ENCODE measurements at regions not wholly inside any gene's neighbourhood (a gene's known extent, or its start where the extent isn't known, plus 50 kb on each side); places are given as distances from the start of the nearest gene placed in this dataset.

DNA sequence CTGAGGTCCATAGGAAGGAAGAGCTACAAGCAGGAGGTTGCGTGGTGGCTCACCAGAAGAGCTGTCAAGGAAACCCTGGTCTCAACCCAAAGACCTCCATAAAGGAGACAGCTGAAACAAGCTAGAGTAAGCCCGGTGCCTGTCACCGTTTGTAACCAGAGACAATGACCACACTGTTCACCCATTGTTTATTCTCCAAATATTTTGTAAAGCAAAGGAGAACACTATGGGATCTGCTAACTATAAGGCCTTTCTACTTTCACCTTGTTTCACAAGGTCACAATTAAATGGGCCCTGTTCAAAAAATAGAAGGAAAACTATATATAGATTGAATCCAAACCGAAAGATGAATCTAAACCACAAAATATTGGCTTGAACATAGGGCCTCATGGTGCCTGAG lies 128.9 kb upstream of the TPRG1 start:
- DNase-seq (ENCODE audit: low read depth in 2 of 2), result no peak

DNA sequence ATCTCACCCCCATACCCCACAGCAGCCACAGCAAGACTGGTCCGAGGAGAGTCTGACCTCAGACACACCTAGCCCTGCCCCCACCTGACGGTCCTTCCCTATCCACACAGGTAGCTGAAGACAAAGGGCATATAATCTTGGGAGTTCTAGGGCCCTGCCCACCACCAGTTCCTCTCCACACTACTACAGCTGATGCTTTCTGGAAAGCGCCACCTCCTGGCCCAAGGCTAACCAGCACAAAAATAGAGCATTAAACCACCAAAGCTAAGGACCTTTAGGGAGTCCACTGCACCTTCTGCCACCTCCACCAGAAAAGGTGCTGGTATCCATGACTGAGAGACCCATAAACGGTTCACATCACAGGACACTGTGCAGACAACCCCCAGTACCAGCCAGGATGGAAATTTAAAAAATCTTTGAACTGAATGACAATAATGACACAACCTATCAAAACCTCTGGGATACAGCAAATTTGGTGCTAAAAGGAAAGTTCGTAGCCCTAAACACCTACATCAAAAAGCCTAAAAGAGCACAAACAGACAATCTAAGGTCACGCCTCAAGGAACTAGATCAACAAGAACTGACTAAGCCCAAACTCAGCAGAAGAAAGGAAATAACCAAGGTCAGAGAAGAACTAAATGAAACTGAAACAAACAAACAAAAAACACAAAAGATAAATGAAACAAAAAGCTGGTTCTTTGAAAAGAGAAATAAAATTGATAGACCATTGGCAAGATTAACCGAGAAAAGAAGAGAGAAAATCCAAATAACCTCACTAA lies 122.1 kb upstream of the TPRG1 start:
- no peak for DNase-seq (ENCODE audit: low read depth in 2 of 2)

DNA sequence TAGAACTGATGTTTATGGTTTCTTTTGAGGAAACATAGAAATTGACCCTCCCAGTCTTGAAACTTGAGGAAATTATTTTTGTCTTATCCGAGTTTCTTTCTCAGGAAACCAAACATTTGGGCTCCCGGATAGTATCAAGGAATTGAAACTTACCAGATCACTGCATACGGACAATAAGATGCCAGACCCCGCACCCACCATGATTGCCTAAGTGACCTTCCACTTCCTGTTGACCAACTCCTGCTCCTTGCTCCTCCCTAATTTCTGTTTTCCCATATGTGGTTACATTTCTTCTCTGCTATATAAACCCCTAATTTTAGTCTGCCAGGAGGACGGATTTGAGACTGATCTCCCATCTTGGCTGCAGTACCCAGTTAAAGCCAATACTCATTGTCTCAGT lies 118.4 kb upstream of the TPRG1 start:
- DNase-seq (ENCODE audit: low read depth in 2 of 2), result no peak

DNA sequence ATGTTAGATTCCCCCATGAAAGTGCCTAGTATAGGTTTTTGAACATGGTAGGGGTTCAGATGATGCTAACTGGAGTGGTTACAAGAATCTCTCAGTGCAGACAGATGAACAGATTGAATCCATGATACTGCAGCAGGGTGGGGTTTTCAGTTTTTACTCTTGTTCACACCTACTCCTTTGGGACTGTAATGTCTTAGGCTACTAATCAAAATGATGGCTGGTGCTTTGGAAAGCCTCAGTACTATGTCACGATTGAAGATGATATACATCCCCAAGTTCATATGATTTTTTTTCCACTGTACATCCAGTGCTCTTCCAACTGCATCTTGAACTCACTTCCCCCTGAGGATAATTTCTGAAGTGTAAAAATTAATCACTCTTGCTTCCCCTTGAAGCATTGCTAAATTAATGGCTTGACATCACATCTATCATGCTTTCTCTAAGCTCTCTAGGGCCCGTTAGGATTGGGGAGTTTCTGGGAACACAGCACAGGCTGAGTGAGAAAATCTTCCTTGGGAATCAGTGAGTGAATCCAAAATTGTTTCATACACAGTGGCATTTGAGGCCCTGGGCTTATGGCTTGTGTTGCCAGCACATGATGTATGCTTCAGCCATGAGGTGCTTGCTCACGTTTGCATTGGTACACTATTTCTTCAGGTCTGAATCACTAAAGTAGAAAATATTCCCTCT lies 115.0 kb upstream of the TPRG1 start:
- DNase-seq (ENCODE audit: low read depth in 2 of 2), result no peak

DNA sequence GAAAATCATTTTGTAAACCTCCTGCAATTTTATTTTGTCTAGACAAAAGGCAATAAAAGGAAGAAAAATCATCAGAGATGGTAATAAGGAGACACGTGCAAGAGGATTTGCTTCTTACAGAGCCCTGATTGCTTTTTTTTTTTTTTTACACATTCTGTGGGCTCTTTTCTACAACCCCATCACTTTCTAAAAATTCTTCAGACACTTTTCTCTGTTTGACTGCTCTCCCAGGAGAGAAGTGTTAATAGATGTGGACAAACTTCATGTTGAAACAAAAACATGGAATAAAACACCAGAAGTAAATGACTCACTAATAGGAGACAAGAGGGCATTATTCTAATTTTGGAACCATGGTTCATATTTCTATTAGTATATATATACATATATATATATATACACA lies 114.4 kb upstream of the TPRG1 start:
- DNase-seq (ENCODE audit: low read depth in 2 of 2), result no peak

DNA sequence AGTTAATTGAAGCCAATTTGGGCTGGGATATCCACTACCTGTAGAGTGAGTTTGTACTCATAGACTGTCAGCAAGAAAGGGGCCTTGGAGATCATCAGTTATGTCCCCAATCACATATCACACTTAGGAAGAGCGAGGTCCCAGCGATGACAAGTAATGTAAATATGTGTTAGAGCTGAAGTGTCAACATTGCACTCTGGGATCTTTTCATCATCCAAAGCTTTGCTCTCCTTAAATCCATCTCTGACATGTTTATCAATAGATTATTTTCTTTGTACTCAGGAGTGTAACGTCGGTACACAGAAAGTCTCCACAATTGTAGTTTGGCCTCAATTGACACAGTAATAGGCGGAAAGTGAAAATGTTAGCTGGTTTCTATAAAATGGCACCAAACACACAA lies 113.7 kb upstream of the TPRG1 start:
- DNase-seq (ENCODE audit: low read depth in 2 of 2), result no peak

DNA sequence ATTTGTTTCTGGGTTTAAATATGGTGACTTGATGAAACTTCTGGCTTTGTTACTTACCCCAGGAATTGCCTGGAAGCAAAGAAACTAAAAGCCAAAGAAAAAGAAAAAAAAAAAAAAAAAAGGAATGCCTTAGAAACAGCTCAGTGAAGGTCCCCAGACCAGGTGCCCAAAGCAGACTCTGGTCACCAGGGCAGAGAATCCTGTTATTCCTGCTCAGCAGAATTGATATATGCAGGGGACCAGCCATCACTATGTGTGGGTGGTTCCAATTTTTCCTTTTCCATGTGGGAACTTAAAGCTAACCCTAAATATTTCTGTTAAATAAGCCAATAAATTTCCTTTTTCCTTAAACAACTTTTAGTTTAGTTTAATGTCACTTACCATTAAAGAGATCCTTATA lies 100.8 kb upstream of the TPRG1 start:
- DNase-seq (ENCODE audit: low read depth in 2 of 2), result no peak

DNA sequence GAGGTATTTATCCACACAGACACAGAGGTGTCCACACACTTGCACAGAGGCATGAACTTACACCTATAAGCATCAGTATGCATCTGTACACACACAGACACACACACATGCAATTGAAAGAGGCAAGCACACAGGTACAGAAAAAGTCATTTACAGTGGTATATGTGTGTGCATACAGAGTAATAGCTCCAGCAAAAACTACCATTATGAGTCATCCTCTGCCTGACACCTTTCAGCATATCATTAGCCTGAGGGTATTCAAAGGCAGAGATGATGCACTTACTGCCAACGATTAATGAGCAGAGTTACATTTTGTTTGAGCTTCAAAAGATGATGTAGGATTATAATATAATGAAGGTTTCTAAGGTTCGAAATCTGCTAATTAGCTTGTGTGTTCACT lies 100.3 kb upstream of the TPRG1 start:
- DNase-seq (ENCODE audit: low read depth in 2 of 2), result no peak

DNA sequence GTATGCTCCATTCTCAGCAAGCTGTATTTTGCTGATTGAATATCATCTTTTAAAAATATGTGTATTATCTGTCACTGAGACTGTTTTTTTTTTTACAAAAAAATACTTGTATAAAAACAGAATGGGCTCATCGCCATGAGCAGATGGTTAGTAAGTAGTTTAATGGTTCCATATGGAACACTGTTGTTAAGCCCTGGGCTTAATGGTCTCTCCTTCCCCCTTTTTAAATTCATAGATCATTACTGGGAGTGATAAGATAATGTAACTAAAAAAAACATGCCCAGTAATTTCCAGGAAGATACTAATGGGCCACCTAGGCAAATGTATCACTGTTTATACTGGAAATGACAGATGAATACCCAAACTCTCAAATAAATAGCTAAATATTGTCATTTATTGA lies 95.3 kb upstream of the TPRG1 start:
- no peak for DNase-seq (ENCODE audit: low read depth in 2 of 2)

DNA sequence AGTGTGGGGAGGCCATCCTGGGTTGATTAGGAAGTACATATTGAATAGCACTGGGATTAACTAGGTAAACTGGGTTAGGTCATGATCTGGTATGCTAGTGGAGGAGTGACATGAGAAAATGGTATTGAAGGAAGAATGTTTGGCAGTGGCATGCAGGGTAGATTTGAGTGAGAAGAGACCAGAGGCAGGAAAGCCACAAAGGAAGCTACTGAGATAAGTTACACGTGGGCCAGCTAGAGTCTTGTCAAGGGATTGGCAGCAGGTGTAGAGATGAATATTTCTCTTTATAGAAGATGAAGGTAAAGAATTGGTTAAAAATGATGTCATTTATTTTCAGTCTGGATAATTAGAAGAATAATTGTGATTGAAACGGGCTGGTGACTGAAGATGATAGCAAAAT lies 91.0 kb upstream of the TPRG1 start:
- no peak for DNase-seq (ENCODE audit: low read depth in 2 of 2)

DNA sequence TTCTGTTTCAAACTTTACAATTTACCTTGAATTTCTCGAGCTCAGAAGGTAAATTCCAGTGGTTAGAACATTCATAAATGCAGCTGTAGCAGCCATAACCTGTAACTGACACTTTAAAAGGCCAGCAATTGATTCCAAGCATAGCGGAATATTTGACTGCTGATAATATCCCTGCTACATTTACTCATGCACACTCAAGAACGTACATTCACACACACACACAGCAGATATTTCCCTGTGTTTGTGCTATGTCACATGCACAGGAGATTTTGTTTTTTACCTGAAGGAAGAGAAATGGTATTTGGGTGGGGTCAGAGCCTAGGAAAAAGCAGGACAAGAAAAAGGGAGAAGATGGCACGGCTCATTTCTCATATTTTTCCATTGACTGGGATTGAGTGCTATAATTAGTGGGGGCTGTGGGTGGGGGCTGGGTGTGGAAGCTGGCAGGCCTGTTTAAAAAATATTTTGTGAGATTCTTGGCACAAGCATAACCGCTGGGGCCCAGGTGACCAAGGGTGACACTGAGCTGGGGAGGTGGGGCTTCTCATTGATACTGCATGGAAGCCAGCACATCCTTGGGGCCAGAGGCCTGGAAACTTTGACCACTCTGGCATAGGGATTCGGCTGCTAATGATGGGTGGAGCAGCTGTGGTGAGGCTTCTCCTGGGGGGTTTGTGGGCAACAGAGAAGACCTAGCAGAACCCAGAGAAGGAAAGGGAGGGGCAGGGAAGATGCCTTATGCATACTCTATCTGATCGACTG lies 88.9 kb upstream of the TPRG1 start:
- DNase-seq (ENCODE audit: low read depth in 2 of 2), result no peak

DNA sequence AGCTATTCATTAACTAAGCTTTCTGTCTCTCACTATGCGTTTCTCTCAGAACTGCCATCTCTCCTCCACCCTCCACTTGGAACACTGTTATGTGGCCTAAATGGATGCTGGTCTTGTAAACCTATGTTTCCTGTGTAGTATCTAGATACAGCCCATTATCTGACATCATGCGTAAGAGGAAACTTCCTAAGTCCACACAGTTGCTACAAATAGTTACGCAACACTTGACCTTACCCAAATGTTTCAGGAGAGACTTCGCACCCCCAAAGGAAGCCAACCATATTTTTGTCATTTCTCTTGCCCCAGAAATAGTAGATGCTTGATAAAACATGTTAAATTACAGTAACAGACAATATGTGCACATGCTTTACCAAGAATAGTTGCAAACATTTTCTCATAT lies 87.2 kb upstream of the TPRG1 start:
- no peak for DNase-seq (ENCODE audit: low read depth in 2 of 2)

DNA sequence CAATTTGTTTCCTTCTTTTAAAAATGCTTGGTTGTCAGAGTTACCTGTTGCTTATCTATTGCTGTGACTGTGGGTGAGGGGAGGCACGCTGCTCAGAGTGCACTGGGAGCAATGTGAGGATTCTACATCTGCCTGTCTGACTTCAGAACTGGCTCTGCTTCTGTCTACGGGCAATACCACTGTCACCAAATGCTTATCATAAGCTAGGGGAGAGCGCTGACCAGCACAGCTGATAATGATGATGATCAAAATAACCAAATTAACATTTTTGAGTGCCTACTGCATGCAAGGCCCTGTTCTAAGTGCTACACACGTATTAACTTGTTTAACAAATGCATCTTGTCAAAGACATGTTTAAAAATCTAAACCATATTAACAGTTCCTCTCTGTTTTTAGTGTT lies 79.2 kb upstream of the TPRG1 start:
- no peak for DNase-seq (ENCODE audit: low read depth in 2 of 2)

DNA sequence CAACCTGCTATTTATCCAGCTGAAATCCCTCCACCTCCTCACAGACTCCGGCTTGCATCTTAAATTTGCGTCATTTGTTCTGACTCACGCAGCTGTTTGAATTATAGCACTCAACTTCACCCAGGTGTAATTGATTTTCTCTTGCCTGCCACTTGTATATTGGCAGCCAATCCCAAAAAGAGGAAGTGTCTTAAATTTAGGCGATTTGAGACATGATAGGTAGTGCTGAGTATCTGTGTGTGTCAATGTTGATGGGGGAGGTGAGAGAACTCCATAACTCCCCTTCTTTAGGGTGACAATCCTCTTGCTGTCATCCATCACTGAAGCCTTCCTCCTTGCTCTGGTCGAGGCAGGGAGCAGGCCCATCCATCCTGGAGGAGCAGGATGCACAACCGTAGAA lies 77.2 kb upstream of the TPRG1 start:
- no peak for DNase-seq (ENCODE audit: low read depth in 2 of 2)

DNA sequence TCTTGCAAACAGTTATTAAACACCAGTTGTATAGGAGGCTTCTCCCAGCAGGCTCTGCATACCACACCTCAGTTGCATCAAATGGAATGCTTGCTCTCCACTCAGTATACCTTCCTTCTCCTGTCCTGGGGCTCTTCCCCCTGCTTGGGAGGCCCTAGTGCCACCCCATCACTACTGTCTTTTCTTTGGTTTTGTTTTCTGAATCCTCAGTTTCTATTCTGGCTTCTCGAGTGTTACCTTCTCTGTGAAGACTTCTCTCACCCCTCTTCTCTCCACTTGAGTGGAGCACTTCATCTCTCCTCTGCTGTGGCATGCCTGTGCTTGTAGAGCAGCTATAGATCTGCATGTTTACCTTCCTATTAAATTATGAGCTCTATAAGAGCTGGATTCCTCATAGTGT lies 75.7 kb upstream of the TPRG1 start:
- DNase-seq (ENCODE audit: low read depth in 2 of 2), result no peak

DNA sequence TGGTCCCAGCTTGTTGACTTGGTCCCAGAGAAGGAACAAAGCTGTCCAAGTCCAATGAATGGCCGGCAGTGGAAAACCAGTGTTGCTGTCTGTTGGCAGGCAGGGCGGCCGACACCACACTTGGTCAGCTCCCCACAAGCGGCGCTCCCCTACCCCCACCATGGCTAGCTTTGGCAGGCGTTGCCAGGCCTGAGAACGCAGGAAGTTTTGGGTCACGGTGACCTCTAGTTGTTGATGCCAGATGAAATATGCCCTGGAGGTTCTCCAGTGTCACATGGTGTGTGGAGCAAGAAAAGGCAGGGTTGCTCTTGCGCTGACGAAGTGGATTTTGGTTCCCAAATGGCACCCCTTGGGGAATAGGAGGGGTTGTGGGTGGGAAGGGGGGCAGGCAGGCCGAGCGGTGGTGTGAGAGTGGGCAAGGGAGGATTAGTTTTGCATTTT lies 72.7 kb upstream of the TPRG1 start:
- no peak for DNase-seq (ENCODE audit: low read depth in 2 of 2)

DNA sequence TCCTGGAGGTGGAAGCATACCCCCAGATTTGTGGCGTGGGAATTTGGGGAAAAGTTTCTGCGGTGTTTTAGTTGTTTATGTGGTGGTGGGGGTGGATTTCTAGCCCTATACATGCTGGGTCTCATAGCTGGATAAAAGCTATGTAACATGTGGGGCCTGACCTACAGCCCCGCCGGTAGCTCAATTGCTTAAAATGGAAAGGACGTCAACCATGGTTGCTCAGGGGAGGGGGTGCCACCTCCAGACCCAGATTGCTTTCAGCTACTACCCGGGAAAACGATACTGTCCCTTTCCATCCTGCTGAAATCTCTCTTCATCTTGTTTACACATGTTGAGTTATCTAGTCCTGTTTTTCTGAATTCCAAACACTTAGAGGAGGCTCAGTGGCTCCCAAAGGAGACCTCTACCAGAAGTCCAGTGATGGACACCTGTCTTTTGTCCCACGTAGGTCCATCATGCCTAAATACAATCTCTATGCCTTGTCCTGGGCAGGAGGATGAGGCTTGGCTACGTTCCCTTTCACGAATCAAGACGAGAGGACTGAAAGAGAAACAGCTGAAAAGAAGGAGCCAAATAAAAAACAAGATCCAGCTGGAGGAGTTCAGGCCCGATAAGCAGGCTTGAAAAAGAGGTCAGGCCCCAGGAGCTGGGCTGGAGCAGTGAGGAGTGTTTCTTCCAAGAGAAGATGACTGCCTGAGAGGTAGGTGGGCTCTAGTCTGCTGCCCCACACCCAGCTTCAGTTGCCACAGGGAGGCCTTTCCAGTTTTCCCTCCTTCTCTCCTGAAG lies 72.1 kb upstream of the TPRG1 start:
- no peak for DNase-seq (ENCODE audit: low read depth in 2 of 2)

DNA sequence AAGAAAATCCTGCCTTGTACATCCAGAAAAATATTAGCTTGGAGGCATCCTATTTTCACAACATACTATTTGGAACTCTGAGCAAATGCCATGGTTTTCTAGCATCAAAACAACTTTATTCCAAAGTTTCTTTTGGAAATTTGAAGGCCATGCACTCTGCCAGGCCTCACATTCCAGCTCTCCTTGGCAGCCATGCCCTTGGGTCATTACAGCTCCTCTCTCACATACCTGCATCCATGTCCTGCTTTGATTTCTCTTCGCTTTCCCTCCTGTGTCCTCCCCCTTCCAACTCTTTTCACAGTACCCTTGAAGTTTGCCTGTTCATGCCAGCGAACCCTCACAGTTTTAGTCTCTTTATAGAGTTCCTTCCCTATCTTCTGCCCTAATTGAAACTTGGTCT lies 70.9 kb upstream of the TPRG1 start:
- DNase-seq (ENCODE audit: low read depth in 2 of 2), result no peak

DNA sequence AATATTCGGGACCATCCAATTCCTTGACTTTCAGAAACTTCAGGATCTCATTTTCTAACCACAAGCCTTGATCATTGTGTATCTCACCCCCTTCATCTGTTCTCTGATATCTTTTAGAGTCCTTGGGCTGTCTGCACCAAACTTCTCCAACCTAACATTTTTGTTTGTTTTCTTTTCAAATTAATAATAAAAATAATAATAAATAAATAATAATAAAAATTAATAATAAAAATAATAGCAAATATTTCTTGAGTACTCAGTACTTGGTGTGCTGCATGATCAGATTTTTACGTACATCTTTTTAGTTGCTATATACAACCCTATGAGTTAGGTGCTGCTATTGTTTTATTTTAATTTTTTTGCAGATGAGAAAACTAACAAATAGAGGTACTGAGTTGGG lies 70.2 kb upstream of the TPRG1 start:
- DNase-seq (ENCODE audit: low read depth in 2 of 2), result no peak

DNA sequence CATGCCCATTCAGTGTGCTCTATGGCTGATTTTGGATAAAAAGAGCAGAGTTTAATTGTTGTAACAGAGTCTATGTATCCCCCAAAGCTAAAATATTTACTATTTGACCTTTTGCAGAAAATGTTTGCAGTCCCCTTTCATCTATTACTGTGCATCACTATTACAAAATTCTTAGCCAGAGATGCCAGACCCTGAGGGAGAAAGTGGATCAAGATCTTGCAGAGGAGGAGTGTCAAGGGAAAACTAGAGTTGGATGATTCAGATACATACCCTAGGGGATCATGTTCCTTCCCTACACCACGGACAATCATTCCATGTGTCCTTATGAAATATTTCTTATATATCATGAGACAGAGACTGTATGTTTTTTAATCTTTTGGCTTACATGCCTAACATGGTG lies 68.6 kb upstream of the TPRG1 start:
- DNase-seq (ENCODE audit: low read depth in 2 of 2), result no peak

DNA sequence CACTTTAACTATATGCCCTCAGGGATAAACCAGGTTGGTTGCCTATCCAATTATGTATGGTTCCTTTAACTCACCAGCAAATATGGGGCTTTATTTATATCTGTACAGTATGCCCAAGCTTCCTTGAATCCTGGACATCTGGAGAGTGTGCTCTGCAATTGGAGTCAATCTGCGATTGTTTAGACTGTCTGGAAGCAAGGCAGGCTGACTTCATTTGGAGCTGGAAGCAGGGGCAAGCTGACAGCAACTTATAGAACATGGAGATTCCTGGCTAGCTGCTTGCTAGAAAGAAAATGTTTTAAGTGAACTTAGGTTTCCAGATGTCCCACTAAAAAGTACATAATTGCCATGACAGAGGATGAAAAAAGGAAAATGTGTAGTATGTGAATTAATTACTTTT lies 63.7 kb upstream of the TPRG1 start:
- no peak for DNase-seq (ENCODE audit: low read depth in 2 of 2)

DNA sequence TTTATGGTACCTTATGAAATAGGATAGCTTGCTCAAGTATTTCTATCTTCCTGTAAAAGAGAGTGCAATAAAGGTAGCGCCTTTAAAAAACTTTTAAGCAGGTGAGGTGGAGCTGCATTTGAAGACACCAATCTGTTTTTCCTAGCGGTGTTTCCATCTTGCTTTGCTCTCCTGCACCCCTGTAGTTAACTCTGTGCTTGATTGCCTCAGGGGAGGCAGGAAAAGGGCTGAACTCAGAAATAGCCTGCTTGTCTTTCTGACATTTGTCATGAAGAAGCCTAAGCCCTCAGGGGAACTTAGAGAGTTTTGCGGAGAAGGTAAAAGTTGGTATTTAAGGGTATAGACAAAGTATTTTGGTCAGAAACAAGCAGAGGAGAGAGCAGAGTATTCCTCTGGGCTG lies 63.0 kb upstream of the TPRG1 start:
- no peak for DNase-seq (ENCODE audit: low read depth in 2 of 2)
